HL-60 (cell line): ENCODE measurements at regions not wholly inside any gene's neighbourhood (a gene's known extent, or its start where the extent isn't known, plus 50 kb on each side); places are given as distances from the start of the nearest gene placed in this dataset.

ENCODE experiments used
- CTCF ChIP-seq: IDR thresholded peaks from one replicate; pipeline ENCODE4 v1.5.1; 2011; ENCODE audit warnings: low read length, control low read depth, inconsistent platforms; ENCODE audit not compliant: insufficient read depth
- GABPA ChIP-seq: IDR thresholded peaks from 2 replicates; pipeline ENCODE4 v1.6.1; 2012; ENCODE audit warnings: low read depth
- POLR2AphosphoS5 ChIP-seq: IDR thresholded peaks from 2 replicates; pipeline ENCODE4 v1.6.1; 2012; ENCODE audit warnings: low read depth
- REST ChIP-seq: IDR thresholded peaks from 2 replicates; pipeline ENCODE4 v1.6.1; 2012; ENCODE audit warnings: low read depth; ENCODE audit not compliant: insufficient replicate concordance
- SPI1 ChIP-seq: IDR thresholded peaks from 2 replicates; pipeline ENCODE4 v1.6.1; 2012; ENCODE audit warnings: low read depth, mild to moderate bottlenecking, borderline replicate concordance

- TF ChIP-seq CTCF = no peak
- TF ChIP-seq SPI1 = no peak
- TF ChIP-seq POLR2AphosphoS5 = no peak
- no peak for TF ChIP-seq REST
- no peak for TF ChIP-seq GABPA
These were observed 95.9 kb downstream of the ZC3H11B start for GRCh38 chr1:219517031-219517430.
